HCT116 (cell line): ENCODE measurements at regions not wholly inside any gene's neighbourhood (a gene's known extent, or its start where the extent isn't known, plus 50 kb on each side); places are given as distances from the start of the nearest gene placed in this dataset.

Source experiments
- ATAC-seq: fragments of 200-7000 bp; cut with Tn5 transposase; 2 replicates; pipeline ENCODE4 v1.9.1; 2020; ENCODE audit warnings: mild to moderate bottlenecking, moderate library complexity
- BruUV-seq: library from RNA; stranded (reverse); fragments of 400-500 nt; replicated peaks from 2 replicates; lab custom pipeline; 2021; lab: Mats Ljungman, UMichigan
- CTCF ChIA-PET: fragments of 300-600 bp; sonication (Branson Sonifier 250); formaldehyde crosslinking; loops from one replicate; lab custom pipeline; 2021; ENCODE audit warnings: antibody characterized with exemption; lab: Charles Lee
- POLR2A ChIA-PET: fragments of 300-600, 350-600 bp; sonication (Branson Sonifier 250); formaldehyde crosslinking; loops from one replicate; lab custom pipeline; 2021; ENCODE audit warnings: antibody characterized with exemption; lab: Charles Lee
- RAD21 ChIA-PET, 2 experiments: fragments of 300-600 bp; sonication (Branson Sonifier 250); formaldehyde crosslinking; loops; one replicate each; lab custom pipeline; 2023; ENCODE audit warnings: low total read pairs in 2 of 2; ENCODE audit not compliant: uncharacterized antibody in 2 of 2, unreplicated experiment in 2 of 2, low non-redundant PET in 1 of 2; lab: Charles Lee
- DNase-seq: peaks from one replicate; pipeline ENCODE4 v3.0.0-alpha.2; 2010; ENCODE audit warnings: low read depth, low spot score
- H2AFZ ChIP-seq: fragments of 200-600 bp; shearing (Covaris generic), sonication (generic); 2 replicates; pipeline ENCODE4 v1.6.1; 2017; ENCODE audit warnings: low read depth, mixed run types, mixed read lengths, antibody characterized with exemption, low read length; ENCODE audit not compliant: poor library complexity, severe bottlenecking
- H3K27ac ChIP-seq: 2 replicates; pipeline ENCODE4 v1.5.1; 2012; ENCODE audit warnings: low read depth, low read length
- H3K27me3 ChIP-seq: fragments of 200-600 bp; sonication (generic); 2 replicates; pipeline ENCODE4 v1.6.1; 2016; ENCODE audit warnings: mixed run types, low read length, mixed read lengths; ENCODE audit not compliant: insufficient read depth
- H3K36me3 ChIP-seq, 2 experiments: fragments of 200-500 bp in 1 of 2; fragments of 200-600 bp in 1 of 2; sonication (Bioruptor generic) in 1 of 2; sonication (generic) in 1 of 2; 2 replicates each; pipeline versions ENCODE4 v1.5.1 to v1.6.1; 2014 to 2016; ENCODE audit warnings: low read length in 2 of 2, inconsistent platforms in 1 of 2, mixed read lengths in 1 of 2, mixed run types in 1 of 2; ENCODE audit not compliant: insufficient read depth in 2 of 2, control insufficient read depth in 1 of 2
- H3K4me1 ChIP-seq, 2 experiments: fragments of 200-600 bp in 1 of 2; sonication (generic) in 1 of 2; 2 replicates each; pipeline versions ENCODE4 v1.5.1 to v1.6.1; 2012 to 2017; ENCODE audit warnings: low read length in 2 of 2, inconsistent platforms in 1 of 2, mild to moderate bottlenecking in 1 of 2, mixed read lengths in 1 of 2, mixed run types in 1 of 2, moderate library complexity in 1 of 2; ENCODE audit not compliant: insufficient read depth in 2 of 2, control insufficient read depth in 1 of 2
- H3K4me2 ChIP-seq: fragments of 200-600 bp; sonication (generic); 2 replicates; pipeline ENCODE4 v1.6.1; 2017; ENCODE audit warnings: mixed run types, low read length, mixed read lengths
- H3K4me3 ChIP-seq, 2 experiments: fragments of 200-600 bp in 1 of 2; sonication (generic) in 1 of 2; replicated peaks in 1 of 2; 2 replicates each; pipeline ENCODE4 v1.5.1; 2011 to 2016; ENCODE audit warnings: low read length in 2 of 2, control low read depth in 1 of 2, low read depth in 1 of 2, mild to moderate bottlenecking in 1 of 2, mixed read lengths in 1 of 2, mixed run types in 1 of 2
- H3K79me2 ChIP-seq: fragments of 200-600 bp; sonication (generic); 2 replicates; pipeline ENCODE4 v1.6.1; 2017; ENCODE audit warnings: mild to moderate bottlenecking, mixed run types, low read length, moderate library complexity, mixed read lengths; ENCODE audit not compliant: insufficient read depth
- H3K9ac ChIP-seq: fragments of 200-600 bp; sonication (generic); 2 replicates; pipeline ENCODE4 v1.6.1; 2016; ENCODE audit warnings: low read length, mixed read lengths
- H3K9me2 ChIP-seq: fragments of 200-600 bp; sonication (generic), shearing (Covaris generic); 2 replicates; pipeline ENCODE4 v1.6.1; 2017; ENCODE audit warnings: mixed run types, mild to moderate bottlenecking, moderate library complexity; ENCODE audit not compliant: insufficient read depth
- H3K9me3 ChIP-seq, 2 experiments: fragments of 200-500 bp in 1 of 2; fragments of 200-600 bp in 1 of 2; sonication (Bioruptor generic) in 1 of 2; sonication (generic) in 1 of 2; 2 replicates each; pipeline ENCODE4 v1.6.1; 2014 to 2017; ENCODE audit warnings: low read length in 2 of 2, mixed read lengths in 2 of 2, inconsistent platforms in 1 of 2, low read depth in 1 of 2, mild to moderate bottlenecking in 1 of 2, mixed run types in 1 of 2, moderate library complexity in 1 of 2; ENCODE audit not compliant: control insufficient read depth in 1 of 2, insufficient read depth in 1 of 2
- H4K20me1 ChIP-seq: fragments of 200-600 bp; sonication (generic), shearing (Covaris generic); 2 replicates; pipeline ENCODE4 v1.6.1; 2017; ENCODE audit warnings: mixed run types, mild to moderate bottlenecking, moderate library complexity; ENCODE audit not compliant: insufficient read depth
- ATF3 ChIP-seq: IDR thresholded peaks from 2 replicates; pipeline ENCODE4 v1.6.1; 2012
- CEBPB ChIP-seq: IDR thresholded peaks from 2 replicates; pipeline ENCODE4 v1.6.1; 2012; ENCODE audit warnings: low read depth
- CTCF ChIP-seq, 3 experiments: fragments of 200-600 bp in 1 of 3; sonication (generic) in 1 of 3; IDR thresholded peaks in 2 of 3; conservative IDR thresholded peaks in 1 of 3; 2 replicates each; pipeline ENCODE4 v1.5.1; 2012 to 2017; ENCODE audit warnings: low read depth in 2 of 3, low read length in 2 of 3, antibody characterized with exemption in 1 of 3, borderline replicate concordance in 1 of 3, control low read depth in 1 of 3, mild to moderate bottlenecking in 1 of 3, mixed read lengths in 1 of 3, mixed run types in 1 of 3, moderate library complexity in 1 of 3; ENCODE audit not compliant: insufficient read depth in 1 of 3
- ELF1 ChIP-seq: IDR thresholded peaks from 2 replicates; pipeline ENCODE4 v1.6.1; 2012; ENCODE audit warnings: low read depth, borderline replicate concordance
- EZH2phosphoT487 ChIP-seq: fragments of 200-600 bp; IDR thresholded peaks from 2 replicates; pipeline ENCODE4 v1.6.1; 2018; ENCODE audit warnings: antibody characterized with exemption, borderline replicate concordance
- MAX ChIP-seq: IDR thresholded peaks from 2 replicates; pipeline ENCODE4 v1.6.1; 2012
- POLR2A ChIP-seq: IDR thresholded peaks from 2 replicates; pipeline ENCODE4 v1.7.0; 2011; ENCODE audit warnings: borderline replicate concordance; ENCODE audit not compliant: insufficient read depth, insufficient read length; ENCODE audit errors: extremely low read depth
- POLR2AphosphoS5 ChIP-seq: IDR thresholded peaks from 2 replicates; pipeline ENCODE4 v1.6.1; 2011; ENCODE audit warnings: mild to moderate bottlenecking, low read depth, low read length, moderate library complexity
- RAD21 ChIP-seq: IDR thresholded peaks from 2 replicates; pipeline ENCODE4 v1.6.1; 2012; ENCODE audit warnings: low read depth, mild to moderate bottlenecking
- SIN3A ChIP-seq: IDR thresholded peaks from 2 replicates; pipeline ENCODE4 v1.6.1; 2012; ENCODE audit warnings: low read depth
- SP1 ChIP-seq: IDR thresholded peaks from 2 replicates; pipeline ENCODE4 v1.6.1; 2012; ENCODE audit warnings: low read depth
- SRF ChIP-seq: IDR thresholded peaks from 2 replicates; pipeline ENCODE4 v1.6.1; 2012; ENCODE audit warnings: low read depth
- TCF7L2 ChIP-seq: IDR thresholded peaks from 2 replicates; pipeline ENCODE4 v1.7.0; 2011; ENCODE audit warnings: borderline replicate concordance, inconsistent platforms; ENCODE audit not compliant: insufficient read depth, insufficient read length; ENCODE audit errors: extremely low read depth
- ZBTB33 ChIP-seq: IDR thresholded peaks from 2 replicates; pipeline ENCODE4 v1.6.1; 2011; ENCODE audit warnings: mild to moderate bottlenecking, low read length, moderate library complexity; ENCODE audit not compliant: insufficient replicate concordance; ENCODE audit errors: extremely low read depth
- ZFX ChIP-seq: fragments of 450-650 bp; IDR thresholded peaks from 2 replicates; pipeline ENCODE4 v1.6.1; 2017
- ZNF274 ChIP-seq: fragments of 200-500 bp; sonication (Bioruptor generic); IDR thresholded peaks from 2 replicates; pipeline ENCODE4 v1.6.1; 2014; ENCODE audit warnings: mild to moderate bottlenecking, low read depth, low read length, inconsistent platforms
- intact Hi-C: fragments of 100-400 bp; cut with micrococcal nuclease; formaldehyde crosslinking; loops from 2 replicates; pipeline ENCODE4 v1.10.0; 2022

GRCh38 chr11:71172680-71173079, 79.7 kb downstream of the SHANK2 start:
- DNase-seq = no peak
- H3K79me2 ChIP-seq = no peaks in the 10 kb centered on the region
- CTCF ChIA-PET = no interaction called here

More at GRCh38 chr11:71172680-71173079, 79.7 kb downstream of the SHANK2 start:
- ChIA-PET RAD21 (no interaction called here), POLR2A (no interaction called here)
- Histone ChIP-seq H2AFZ (no peak overlapping the region), H3K27ac (no peak overlapping the region), H3K4me1 (peaks cover 0 to 11% of the 10 kb centered on the region in 2 experiments; a peak in 2 of 4 replicates)
- TF ChIP-seq MAX (no peak), CTCF (IDR thresholded peaks at IDR 0.05 in 2 of 3, conservative IDR thresholded peaks at IDR 0.05 in 1 of 3; ENCODE audit: borderline replicate concordance in 1 of 3, insufficient read depth in 1 of 3, low read depth in 2 of 3, low read length in 2 of 3) (no peak), SIN3A (no peak), EZH2phosphoT487 (no peak), POLR2AphosphoS5 (no peak), ZNF274 (no peak), ZFX (no peak), ZBTB33 (no peak), SP1 (no peak), RAD21 (no peak), POLR2A (no peak), TCF7L2 (no peak), ATF3 (no peak), CEBPB (no peak), SRF (no peak), ELF1 (no peak)
- TF ChIP-seq, all 23 proteins: peak for 0
- H3K36me3 ChIP-seq = no peaks in the 10 kb centered on the region
- H4K20me1 ChIP-seq = no peaks in the 10 kb centered on the region; the same call in 1 of the 2 replicates
- no peaks in the 10 kb centered on the region for H3K9me2 ChIP-seq
- intact Hi-C loops = no loop called here
- no TSS peak for BruUV-seq
- no peaks in the 10 kb centered on the region for H3K9me3 ChIP-seq
- no peak overlapping the region for H3K4me2 ChIP-seq
- ATAC-seq = no peak
- no peaks in the 10 kb centered on the region for H3K27me3 ChIP-seq
- H3K9ac ChIP-seq = no peak overlapping the region
- no peak overlapping the region for H3K4me3 ChIP-seq
